ENCODE measurements at regions not wholly inside any gene's neighbourhood (a gene's known extent, or its start where the extent isn't known, plus 50 kb on each side); places are given as distances from the start of the nearest gene placed in this dataset.

DNA sequence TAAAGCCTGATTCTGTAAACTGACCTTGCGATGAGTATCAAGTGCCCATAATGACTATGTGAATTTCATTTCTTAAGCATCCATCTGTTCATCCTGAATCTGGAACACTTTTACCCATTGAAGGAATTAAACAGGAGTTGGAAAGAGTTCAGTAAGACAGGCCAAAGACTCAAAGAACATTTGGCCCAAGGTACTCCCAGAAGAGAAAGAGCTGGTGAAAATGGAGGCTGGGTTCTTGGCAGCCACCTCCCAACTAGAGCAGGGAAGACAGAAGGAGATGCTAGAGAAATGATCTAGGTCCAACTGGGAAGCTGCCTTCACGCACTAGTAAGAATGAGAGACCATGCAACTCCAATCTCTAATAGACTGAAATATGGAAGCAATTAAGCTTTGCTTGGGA is 57.1 kb upstream of the ADRA1D start:
- TF ChIP-seq, protein P1, sequence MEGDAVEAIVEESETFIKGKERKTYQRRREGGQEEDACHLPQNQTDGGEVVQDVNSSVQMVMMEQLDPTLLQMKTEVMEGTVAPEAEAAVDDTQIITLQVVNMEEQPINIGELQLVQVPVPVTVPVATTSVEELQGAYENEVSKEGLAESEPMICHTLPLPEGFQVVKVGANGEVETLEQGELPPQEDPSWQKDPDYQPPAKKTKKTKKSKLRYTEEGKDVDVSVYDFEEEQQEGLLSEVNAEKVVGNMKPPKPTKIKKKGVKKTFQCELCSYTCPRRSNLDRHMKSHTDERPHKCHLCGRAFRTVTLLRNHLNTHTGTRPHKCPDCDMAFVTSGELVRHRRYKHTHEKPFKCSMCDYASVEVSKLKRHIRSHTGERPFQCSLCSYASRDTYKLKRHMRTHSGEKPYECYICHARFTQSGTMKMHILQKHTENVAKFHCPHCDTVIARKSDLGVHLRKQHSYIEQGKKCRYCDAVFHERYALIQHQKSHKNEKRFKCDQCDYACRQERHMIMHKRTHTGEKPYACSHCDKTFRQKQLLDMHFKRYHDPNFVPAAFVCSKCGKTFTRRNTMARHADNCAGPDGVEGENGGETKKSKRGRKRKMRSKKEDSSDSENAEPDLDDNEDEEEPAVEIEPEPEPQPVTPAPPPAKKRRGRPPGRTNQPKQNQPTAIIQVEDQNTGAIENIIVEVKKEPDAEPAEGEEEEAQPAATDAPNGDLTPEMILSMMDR (IDR thresholded peaks at IDR 0.05) = no peak
- TF ChIP-seq POLR2A (IDR thresholded peaks at IDR 0.05) = no peak
